Endothelial cell of umbilical vein (primary cell): ENCODE measurements at regions not wholly inside any gene's neighbourhood (a gene's known extent, or its start where the extent isn't known, plus 50 kb on each side); places are given as distances from the start of the nearest gene placed in this dataset.
"Not testable (repeated sequence)": the region's sequence is repeated elsewhere in the genome, so short reads cannot be mapped to it uniquely, and the experiment has no call there.

ENCODE experiments used
- CTCF ChIP-seq, 2 donors: IDR thresholded peaks; 1 replicate in 1 of 2; 2 replicates in 1 of 2; pipeline ENCODE4 v1.5.1; 2011; ENCODE audit warnings: low read length in 2 of 2, mild to moderate bottlenecking in 2 of 2, moderate library complexity in 2 of 2, control low read depth in 1 of 2, inconsistent platforms in 1 of 2, low read depth in 1 of 2; ENCODE audit not compliant: insufficient read depth in 1 of 2; ENCODE audit errors: extremely low read depth in 1 of 2
- MAX ChIP-seq: IDR thresholded peaks from 2 replicates; pipeline ENCODE4 v1.6.1; 2011; ENCODE audit not compliant: insufficient read depth, insufficient read length

- TF ChIP-seq MAX; CTCF (IDR thresholded peaks at IDR 0.05; ENCODE audit: extremely low read depth in 1 of 2, insufficient read depth in 1 of 2, low read depth in 1 of 2, low read length in 2 of 2): not testable (repeated sequence)
These were observed 192.8 kb downstream of the DIO2 start for GRCh38 chr14:80018476-80018875.
